ENCODE measurements at regions not wholly inside any gene's neighbourhood (a gene's known extent, or its start where the extent isn't known, plus 50 kb on each side); places are given as distances from the start of the nearest gene placed in this dataset.

DNA sequence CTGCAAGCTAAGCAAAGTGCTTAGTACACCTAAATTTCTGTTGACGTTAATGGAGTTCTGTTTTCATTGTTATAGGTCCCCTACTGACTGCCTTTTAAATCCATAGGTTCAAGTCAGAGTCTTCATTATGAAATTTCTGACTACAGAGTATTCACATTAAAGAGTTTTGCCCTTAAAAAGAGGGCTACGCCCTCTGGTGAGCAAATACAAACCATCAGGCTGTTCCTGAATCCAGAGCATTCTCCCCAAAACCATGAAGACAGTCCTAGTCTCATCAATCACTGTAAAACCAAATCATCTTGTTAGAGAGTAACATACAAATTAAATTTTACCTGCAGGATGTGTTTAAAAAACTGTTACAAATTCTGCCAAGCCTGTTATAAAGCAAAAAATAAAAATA is 1091.7 kb downstream of the TDRD15 start:
- TF ChIP-seq, protein P1, sequence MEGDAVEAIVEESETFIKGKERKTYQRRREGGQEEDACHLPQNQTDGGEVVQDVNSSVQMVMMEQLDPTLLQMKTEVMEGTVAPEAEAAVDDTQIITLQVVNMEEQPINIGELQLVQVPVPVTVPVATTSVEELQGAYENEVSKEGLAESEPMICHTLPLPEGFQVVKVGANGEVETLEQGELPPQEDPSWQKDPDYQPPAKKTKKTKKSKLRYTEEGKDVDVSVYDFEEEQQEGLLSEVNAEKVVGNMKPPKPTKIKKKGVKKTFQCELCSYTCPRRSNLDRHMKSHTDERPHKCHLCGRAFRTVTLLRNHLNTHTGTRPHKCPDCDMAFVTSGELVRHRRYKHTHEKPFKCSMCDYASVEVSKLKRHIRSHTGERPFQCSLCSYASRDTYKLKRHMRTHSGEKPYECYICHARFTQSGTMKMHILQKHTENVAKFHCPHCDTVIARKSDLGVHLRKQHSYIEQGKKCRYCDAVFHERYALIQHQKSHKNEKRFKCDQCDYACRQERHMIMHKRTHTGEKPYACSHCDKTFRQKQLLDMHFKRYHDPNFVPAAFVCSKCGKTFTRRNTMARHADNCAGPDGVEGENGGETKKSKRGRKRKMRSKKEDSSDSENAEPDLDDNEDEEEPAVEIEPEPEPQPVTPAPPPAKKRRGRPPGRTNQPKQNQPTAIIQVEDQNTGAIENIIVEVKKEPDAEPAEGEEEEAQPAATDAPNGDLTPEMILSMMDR (IDR thresholded peaks at IDR 0.05), result no peak
- TF ChIP-seq POLR2AphosphoS5 (IDR thresholded peaks at IDR 0.05; ENCODE audit: insufficient read depth in 1 of 2, low read depth in 1 of 2), result no peak

All from vagina (tissue), 2 donors.